GM20000 (cell line): ENCODE measurements at regions not wholly inside any gene's neighbourhood (a gene's known extent, or its start where the extent isn't known, plus 50 kb on each side); places are given as distances from the start of the nearest gene placed in this dataset.

Source experiments
- DNase-seq: peaks from one replicate; pipeline ENCODE4 v3.0.0; 2012; ENCODE audit warnings: low spot score
- TF ChIP-seq, protein P1 (sequence below): IDR thresholded peaks from 2 replicates; pipeline ENCODE4 v1.5.1; 2012; ENCODE audit warnings: mild to moderate bottlenecking, control low read depth; ENCODE audit errors: extremely low read depth, missing control alignments

DNA sequence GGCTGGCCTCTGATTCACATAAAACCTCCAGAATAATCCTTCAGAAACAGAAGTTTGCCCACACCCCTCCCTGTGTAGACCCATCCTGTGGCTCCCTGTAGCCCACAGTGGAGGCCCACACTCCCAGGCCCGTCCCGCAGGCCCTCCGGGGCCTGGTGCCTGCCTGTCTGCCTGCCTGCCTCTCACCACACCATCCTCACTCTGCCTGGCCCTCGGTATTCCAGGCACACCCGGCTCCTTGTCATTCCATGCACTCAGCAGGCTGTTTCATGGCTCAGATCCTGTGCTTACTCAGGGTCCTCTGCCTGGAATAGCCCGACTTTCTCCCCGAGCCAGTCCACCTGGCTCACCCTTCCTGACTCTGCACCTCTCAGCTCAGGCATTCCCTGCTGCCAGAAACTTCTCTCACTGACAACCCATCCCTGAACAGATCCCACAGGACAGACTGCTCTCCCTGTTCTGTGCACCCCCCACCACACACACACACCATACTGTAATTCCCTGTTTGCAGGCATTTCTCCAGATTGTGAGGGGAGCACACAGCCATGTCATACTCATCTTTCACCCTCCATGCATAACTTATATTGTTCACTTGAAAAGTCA lies 498.0 kb upstream of the ZMIZ1 start:
- TF ChIP-seq, protein P1, sequence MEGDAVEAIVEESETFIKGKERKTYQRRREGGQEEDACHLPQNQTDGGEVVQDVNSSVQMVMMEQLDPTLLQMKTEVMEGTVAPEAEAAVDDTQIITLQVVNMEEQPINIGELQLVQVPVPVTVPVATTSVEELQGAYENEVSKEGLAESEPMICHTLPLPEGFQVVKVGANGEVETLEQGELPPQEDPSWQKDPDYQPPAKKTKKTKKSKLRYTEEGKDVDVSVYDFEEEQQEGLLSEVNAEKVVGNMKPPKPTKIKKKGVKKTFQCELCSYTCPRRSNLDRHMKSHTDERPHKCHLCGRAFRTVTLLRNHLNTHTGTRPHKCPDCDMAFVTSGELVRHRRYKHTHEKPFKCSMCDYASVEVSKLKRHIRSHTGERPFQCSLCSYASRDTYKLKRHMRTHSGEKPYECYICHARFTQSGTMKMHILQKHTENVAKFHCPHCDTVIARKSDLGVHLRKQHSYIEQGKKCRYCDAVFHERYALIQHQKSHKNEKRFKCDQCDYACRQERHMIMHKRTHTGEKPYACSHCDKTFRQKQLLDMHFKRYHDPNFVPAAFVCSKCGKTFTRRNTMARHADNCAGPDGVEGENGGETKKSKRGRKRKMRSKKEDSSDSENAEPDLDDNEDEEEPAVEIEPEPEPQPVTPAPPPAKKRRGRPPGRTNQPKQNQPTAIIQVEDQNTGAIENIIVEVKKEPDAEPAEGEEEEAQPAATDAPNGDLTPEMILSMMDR = no peak
- no peak for DNase-seq

GRCh38 chr10:78571286-78571685 lies 497.5 kb upstream of the ZMIZ1 start:
- no peak for DNase-seq
- TF ChIP-seq, protein P1 = no peak

- no peak for DNase-seq
- TF ChIP-seq, protein P1 = no peak
Observed at GRCh38 chr10:78571891-78572290, 496.9 kb upstream of the ZMIZ1 start.

GRCh38 chr10:78572565-78572964 lies 496.2 kb upstream of the ZMIZ1 start:
- TF ChIP-seq, protein P1 = no peak
- no peak for DNase-seq

GRCh38 chr10:78574547-78574946 lies 494.2 kb upstream of the ZMIZ1 start:
- TF ChIP-seq, protein P1 = no peak

GRCh38 chr10:78575400-78575799 lies 493.4 kb upstream of the ZMIZ1 start:
- TF ChIP-seq, protein P1 = no peak

More at GRCh38 chr10:78574547-78574946, 494.2 kb upstream of the ZMIZ1 start:
- no peak for DNase-seq

GRCh38 chr10:78576276-78576675 lies 492.5 kb upstream of the ZMIZ1 start:
- DNase-seq = no peak

More at GRCh38 chr10:78575400-78575799, 493.4 kb upstream of the ZMIZ1 start:
- no peak for DNase-seq

More at GRCh38 chr10:78576276-78576675, 492.5 kb upstream of the ZMIZ1 start:
- TF ChIP-seq, protein P1 = no peak
